ENCODE measurements at regions not wholly inside any gene's neighbourhood (a gene's known extent, or its start where the extent isn't known, plus 50 kb on each side); places are given as distances from the start of the nearest gene placed in this dataset.
"Not testable (repeated sequence)": the region's sequence is repeated elsewhere in the genome, so short reads cannot be mapped to it uniquely, and the experiment has no call there.

- not testable (repeated sequence) for DNase-seq (ENCODE audit: low spot score)
These were observed 98.3 kb upstream of the DPH5 start for GRCh38 chr1:101123904-101124303.

GRCh38 chr1:101122452-101123166, 97.0 kb upstream of the DPH5 start:
- DNase-seq (ENCODE audit: low spot score), result no peak

GRCh38 chr1:101121975-101122374, 96.4 kb upstream of the DPH5 start:
- no peak for DNase-seq (ENCODE audit: low spot score)

GRCh38 chr1:101121504-101121903, 95.9 kb upstream of the DPH5 start:
- DNase-seq (ENCODE audit: low spot score), result no peak

DNA sequence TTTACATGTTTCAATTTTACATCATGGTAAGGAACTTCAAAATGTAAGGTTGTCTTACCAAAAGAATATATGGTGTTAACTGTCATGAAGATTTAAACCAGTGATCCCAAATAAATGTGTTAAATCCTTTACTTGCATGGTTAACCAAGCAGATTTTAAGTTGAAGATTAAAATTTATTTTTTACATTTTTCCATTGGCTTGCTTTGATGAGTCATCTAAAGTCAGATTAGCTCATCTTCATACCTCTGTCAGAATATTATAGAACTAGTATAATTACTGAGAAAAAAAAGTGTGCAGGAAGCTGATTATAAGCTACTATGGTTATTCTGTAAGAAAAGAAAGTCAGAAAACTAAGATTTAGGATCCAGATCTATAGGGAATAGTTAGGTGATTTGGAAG, 95.3 kb upstream of the DPH5 start:
- DNase-seq (ENCODE audit: low spot score), result no peak

- DNase-seq (ENCODE audit: low spot score), result no peak
These were observed 93.7 kb upstream of the DPH5 start for GRCh38 chr1:101119289-101119688.

DNA sequence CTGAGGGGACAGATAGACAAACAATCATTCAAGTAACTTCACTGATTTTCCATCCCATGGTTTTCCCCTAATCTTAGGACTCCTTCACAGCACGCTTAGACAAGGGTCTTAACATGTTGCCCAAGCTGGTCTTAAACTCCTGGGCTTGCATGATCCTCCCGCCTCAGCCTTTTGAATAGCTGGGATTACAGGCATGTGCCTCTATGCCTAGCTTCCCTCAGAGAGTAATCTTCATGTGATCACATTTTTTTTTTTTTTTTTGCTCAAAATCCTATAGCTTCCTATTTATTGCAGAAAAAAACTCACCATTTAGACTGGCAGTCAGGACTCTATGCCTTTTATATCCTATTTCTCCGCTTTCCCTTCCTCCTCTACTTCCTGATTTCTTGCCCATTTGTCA, 90.4 kb upstream of the DPH5 start:
- DNase-seq (ENCODE audit: low spot score), result no peak

- DNase-seq (ENCODE audit: low spot score), result no peak
These were observed 89.5 kb upstream of the DPH5 start for GRCh38 chr1:101115112-101115511.

GRCh38 chr1:101114128-101114527, 88.5 kb upstream of the DPH5 start:
- not testable (repeated sequence) for DNase-seq (ENCODE audit: low spot score)

GRCh38 chr1:101112051-101112780, 86.6 kb upstream of the DPH5 start:
- DNase-seq (ENCODE audit: low spot score), result no peak

- DNase-seq (ENCODE audit: low spot score), result no peak
These were observed 85.9 kb upstream of the DPH5 start for GRCh38 chr1:101111461-101111860.

DNA sequence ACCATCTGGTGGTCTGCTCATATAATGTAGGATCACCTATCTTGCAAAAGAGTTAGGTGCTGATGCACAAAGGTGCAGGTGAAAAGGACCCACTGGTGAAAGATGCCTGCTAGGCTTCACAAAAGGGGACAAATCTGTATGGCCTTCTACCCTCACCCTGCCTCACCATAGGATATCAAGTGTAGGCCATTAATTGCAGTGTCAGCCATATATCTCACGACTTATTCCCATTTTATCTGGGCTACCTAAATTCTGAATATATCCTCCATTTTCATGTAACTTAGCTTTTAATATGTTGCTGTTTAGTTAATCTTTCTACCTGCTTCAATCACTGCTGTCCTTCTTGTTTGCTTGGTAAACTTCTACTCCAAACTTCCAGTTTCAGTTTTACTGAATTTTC, 84.2 kb upstream of the DPH5 start:
- no peak for DNase-seq (ENCODE audit: low spot score)

DNA sequence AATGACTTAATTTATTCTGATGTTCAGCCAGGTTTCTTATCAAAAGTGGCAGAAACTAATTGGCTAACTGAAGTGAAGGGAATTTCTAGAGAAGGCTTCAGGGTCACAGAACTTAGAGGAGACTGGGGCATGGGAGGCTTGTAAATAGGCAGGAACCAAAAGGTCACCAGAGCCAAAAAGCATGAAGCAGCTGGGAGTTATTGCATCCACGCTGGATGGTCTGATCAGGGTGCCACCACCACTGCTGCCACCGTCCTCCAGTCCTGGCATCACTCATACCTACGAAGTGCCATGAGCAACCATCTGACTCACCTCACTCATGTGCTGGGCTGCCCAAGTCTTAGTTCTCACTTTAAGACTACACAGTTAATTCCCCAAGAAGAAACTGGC, 82.5 kb upstream of the DPH5 start:
- DNase-seq (ENCODE audit: low spot score), result no peak

DNA sequence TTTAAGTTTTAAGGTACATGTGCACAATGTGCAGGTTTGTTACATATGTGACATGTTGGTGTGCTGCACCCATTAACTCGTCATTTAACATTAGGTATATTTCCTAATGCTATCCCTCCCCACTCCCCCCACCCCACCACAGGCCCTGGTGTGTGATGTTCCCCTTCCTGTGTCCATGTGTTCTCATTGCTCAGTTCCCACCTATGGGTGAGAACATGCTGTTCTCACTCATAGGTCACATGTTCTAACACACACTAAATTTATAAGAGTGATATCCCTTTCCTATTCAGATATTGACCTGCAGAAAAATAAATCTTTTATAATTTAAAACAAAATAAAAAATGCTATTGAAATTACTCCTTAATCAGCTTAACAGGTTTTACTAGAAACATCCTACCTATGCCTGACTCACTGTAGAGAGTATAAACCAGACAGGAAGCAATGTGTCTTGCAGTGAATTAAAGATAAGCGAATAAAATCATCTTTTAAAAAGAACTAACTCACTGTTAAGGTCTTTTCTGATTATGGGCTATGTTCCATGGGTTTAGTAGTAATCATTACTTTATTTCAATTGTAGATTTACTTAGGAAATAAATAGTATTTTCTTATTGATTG, 82.0 kb upstream of the DPH5 start:
- DNase-seq (ENCODE audit: low spot score), result no peak

DNA sequence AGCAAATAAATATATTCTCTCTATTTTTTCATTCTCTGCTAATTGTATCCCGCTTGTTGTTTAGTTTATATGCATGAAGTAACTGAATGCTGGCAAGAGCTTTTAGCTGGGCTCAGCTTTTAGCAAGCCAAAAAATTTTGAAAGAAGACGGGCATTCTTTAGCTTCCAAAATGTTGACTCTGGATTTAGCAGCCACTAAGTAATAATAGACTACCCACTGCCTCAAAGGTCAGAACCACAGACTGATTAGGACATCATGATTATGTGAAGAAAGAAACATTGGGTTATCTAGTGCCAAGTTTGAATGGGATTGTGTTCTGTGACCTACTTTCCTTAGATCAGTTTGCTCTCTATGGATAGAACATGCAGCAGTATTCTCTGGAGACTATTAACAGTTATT, 80.3 kb upstream of the DPH5 start:
- DNase-seq (ENCODE audit: low spot score), result no peak

DNA sequence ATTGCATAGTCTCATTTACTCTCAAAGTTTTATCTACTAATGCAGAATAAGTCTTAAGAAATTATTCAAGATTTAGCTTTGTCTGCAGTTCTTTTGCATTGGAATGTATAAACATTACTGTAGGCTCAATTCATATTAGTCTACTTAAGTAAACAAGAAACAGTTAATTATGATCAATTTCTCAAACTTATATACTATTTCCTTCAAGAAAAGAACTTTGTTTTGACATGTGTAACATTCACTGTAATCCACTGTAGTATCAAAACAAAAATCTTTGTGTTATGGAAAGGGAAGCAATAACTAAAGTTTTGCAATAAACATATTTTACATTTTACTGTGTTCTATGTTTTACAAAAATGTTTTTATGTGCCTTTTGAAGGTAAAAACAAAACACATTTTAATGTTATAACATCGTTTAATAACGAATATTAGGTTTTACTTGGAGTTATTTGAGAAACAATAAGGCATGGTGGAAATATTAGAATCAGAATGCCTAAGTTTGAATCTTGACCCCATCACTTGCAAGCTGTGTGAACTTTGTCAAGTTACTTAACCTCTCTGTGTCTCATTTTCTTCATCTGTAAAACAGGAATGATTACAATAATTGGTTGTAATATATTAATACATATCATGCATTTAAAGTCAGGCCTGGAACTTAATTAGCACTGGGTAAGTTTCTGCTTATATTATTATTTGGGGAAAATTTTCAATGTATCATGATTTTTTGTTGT, 77.0 kb upstream of the DPH5 start:
- no peak for DNase-seq (ENCODE audit: low spot score)

DNA sequence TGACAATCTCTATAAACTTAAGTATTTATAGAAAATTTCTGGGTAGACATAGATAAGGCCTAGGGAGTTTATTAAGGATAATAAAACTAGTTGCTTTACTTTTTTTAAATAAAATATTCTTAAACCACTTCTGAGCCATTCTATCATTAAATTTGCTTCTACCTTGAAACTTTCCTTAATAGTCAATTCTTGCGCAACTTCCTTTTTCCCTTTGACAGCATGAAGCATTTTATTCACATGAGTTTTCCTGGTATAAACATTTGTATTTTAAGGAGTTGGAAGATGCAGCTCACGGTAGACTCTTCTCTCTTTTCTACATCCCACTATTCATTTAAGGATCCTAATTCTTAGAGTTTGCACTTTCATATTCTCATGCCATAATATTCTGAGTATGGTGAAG, 75.8 kb upstream of the DPH5 start:
- no peak for DNase-seq (ENCODE audit: low spot score)

GRCh38 chr1:101100674-101101073, 75.1 kb upstream of the DPH5 start:
- DNase-seq (ENCODE audit: low spot score), result no peak

DNA sequence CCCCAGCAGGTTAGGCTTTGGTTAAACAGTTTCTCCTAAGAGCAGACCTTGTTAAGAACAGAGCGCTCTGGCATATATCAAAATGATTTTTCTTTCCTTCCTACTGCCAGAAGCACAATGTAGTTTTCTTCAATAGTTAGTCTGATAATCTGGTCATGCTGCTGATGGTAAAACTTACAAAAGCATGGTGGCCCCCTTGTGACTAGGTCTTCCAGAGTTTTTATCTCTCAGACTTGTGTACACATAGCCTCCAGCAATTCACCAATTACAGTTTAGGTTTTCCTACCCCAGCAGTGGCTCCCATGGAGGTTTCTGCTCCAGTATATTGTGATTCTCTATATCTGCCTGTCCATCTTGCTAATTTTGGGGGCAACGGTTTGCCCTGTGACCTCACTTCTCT, 73.3 kb upstream of the DPH5 start:
- DNase-seq (ENCODE audit: low spot score), result no peak

GRCh38 chr1:101098327-101098726, 72.7 kb upstream of the DPH5 start:
- DNase-seq (ENCODE audit: low spot score), result no peak

- no peak for DNase-seq (ENCODE audit: low spot score)
These were observed 64.2 kb upstream of the DPH5 start for GRCh38 chr1:101089613-101090338.

DNA sequence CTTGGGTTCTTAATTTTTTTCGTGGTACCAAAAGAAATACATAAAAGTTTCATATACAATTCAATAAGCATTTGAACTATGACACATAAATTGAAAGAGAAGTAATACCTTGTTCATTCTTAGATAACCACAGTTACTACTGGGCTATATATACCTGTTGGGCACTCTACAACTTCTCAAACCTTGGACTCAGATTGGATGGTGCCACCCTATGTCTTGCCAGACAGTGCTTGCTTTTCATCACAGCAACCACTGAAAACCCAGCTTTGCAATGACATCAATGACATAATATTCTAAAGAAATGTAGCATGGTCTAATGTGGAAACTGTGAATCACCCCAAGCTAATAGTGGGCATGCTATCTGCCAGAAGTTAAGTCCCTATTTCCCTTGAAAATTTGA, 62.8 kb upstream of the DPH5 start:
- no peak for DNase-seq (ENCODE audit: low spot score)
